ENCODE measurements at regions not wholly inside any gene's neighbourhood (a gene's known extent, or its start where the extent isn't known, plus 50 kb on each side); places are given as distances from the start of the nearest gene placed in this dataset.

DNA sequence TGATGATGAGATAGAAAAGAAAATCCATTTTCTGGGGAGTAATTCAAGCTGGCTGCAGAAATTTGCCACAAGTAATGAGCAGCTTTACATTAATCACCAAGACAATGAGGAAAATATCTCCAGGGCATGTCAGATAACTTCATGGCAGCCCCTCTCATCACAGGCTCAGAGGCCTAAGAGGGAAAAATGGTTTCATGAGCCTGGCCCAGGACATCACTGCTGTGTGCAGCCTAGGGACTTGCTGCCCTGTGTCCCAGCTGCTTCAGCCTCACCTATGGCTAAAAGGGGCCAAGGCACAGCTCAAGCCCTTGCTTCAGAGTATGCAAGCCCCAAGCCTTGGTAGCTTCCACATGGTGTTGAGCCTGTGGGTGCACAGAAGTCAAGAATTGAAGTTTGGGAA is 161.7 kb downstream of the OPA1 start:
- H3K4me1 ChIP-seq (ENCODE audit: control insufficient read depth, insufficient read depth, low read length, poor library complexity, severe bottlenecking), result no peaks in the 10 kb centered on the region
- no peak overlapping the region for H3K27ac ChIP-seq (ENCODE audit: low read depth, low read length, severe bottlenecking)
- H3K4me3 ChIP-seq (ENCODE audit: extremely low read depth, insufficient read depth, low read length, poor library complexity, severe bottlenecking), result no peak overlapping the region
- no peaks in the 10 kb centered on the region for H3K36me3 ChIP-seq (ENCODE audit: control insufficient read depth, insufficient read depth, low read length)
- H3K9me3 ChIP-seq (ENCODE audit: control insufficient read depth, low read length), result peaks cover 14% of the 10 kb centered on the region

GRCh38 chr3:193756536-193756935 is 163.5 kb downstream of the OPA1 start:
- H3K36me3 ChIP-seq (ENCODE audit: control insufficient read depth, insufficient read depth, low read length), result no peaks in the 10 kb centered on the region
- WGBS, 2 experiments (ENCODE audit: insufficient coverage in 2 of 2), result no CpG with 5 or more reads among the region's 1 CpG
- no peaks in the 10 kb centered on the region for H3K4me1 ChIP-seq (ENCODE audit: control insufficient read depth, insufficient read depth, low read length, poor library complexity, severe bottlenecking)
- no peak overlapping the region for H3K4me3 ChIP-seq (ENCODE audit: extremely low read depth, insufficient read depth, low read length, poor library complexity, severe bottlenecking)
- H3K27ac ChIP-seq (ENCODE audit: low read depth, low read length, severe bottlenecking), result no peak overlapping the region
- H3K9me3 ChIP-seq (ENCODE audit: control insufficient read depth, low read length), result peaks cover 14% of the 10 kb centered on the region

DNA sequence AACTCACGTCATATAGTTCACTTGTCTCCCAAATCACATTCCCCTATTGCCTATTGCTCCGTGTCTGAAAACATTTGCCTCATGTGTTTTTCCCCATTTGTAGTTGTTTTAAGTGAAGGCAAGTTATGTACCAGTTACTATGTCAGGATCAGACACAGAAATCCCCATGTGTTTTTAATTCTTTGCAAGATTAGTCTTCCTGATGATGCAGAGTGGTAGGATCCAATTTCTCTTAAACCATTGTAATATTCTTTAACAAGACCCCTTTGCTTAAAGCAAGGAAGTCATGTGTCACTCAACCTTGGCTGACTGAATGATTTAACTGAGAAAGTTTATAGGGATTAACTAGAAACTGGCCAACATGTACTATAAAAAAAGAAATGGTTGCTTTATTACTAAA is 164.4 kb downstream of the OPA1 start:
- Histone ChIP-seq H3K9me3 (ENCODE audit: control insufficient read depth, low read length) (peaks cover 14% of the 10 kb centered on the region), H3K4me1 (ENCODE audit: control insufficient read depth, insufficient read depth, low read length, poor library complexity, severe bottlenecking) (no peaks in the 10 kb centered on the region), H3K27ac (ENCODE audit: low read depth, low read length, severe bottlenecking) (no peak overlapping the region), H3K4me3 (ENCODE audit: extremely low read depth, insufficient read depth, low read length, poor library complexity, severe bottlenecking) (no peak overlapping the region), H3K36me3 (ENCODE audit: control insufficient read depth, insufficient read depth, low read length) (no peaks in the 10 kb centered on the region)
- WGBS, 2 experiments (ENCODE audit: insufficient coverage in 2 of 2), result 100% methylated on average over 1 of the region's 2 CpGs

DNA sequence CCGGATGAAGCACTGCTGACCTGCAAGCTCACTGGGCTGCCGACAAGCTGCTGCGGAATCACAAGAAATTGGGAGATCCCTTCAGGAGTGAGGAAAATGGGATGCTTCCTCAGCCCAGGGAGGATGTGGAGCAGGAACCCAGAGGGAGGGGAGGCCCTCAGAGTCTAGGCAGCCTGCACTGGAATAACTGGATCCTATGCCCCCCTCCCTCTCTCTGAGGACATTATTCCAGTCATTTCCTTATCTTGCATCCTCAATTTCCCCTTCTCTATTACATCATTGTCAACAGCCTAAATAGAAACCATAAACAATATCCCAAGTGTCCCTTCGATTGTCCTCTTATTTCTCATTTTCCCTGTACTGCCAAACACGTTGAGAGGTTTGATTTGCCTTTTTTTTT is 169.0 kb downstream of the OPA1 start:
- Histone ChIP-seq H3K4me3 (ENCODE audit: extremely low read depth, insufficient read depth, low read length, poor library complexity, severe bottlenecking) (no peak overlapping the region), H3K9me3 (ENCODE audit: control insufficient read depth, low read length) (peaks cover 5% of the 10 kb centered on the region), H3K27ac (ENCODE audit: low read depth, low read length, severe bottlenecking) (no peak overlapping the region), H3K36me3 (ENCODE audit: control insufficient read depth, insufficient read depth, low read length) (no peaks in the 10 kb centered on the region), H3K4me1 (ENCODE audit: control insufficient read depth, insufficient read depth, low read length, poor library complexity, severe bottlenecking) (no peaks in the 10 kb centered on the region)
- 87 to 88% methylated on average over 5 of the region's 5 CpGs for WGBS, 2 experiments (ENCODE audit: insufficient coverage in 2 of 2)

DNA sequence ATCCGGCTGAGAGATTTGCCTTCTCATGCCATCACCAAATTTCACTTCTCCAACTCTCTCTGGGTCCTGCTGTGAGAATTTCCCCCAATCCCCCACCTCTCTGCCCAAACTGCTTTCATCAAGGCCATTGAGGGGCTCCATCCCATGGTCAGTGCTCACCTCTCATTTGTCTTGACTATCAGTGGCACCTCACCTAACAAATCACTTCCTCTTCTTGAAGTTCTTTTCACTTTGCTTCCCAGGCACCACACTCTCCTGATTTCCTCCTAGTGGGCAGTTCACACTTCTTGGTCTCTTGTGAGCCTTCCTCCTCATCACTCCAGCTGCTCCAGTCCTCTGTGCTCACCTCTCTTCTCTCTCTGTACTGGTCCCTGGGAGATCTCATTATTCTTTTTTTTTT is 169.6 kb downstream of the OPA1 start:
- H3K36me3 ChIP-seq (ENCODE audit: control insufficient read depth, insufficient read depth, low read length), result no peaks in the 10 kb centered on the region
- H3K4me3 ChIP-seq (ENCODE audit: extremely low read depth, insufficient read depth, low read length, poor library complexity, severe bottlenecking), result no peak overlapping the region
- H3K4me1 ChIP-seq (ENCODE audit: control insufficient read depth, insufficient read depth, low read length, poor library complexity, severe bottlenecking), result no peaks in the 10 kb centered on the region
- WGBS, 2 experiments (ENCODE audit: insufficient coverage in 2 of 2), result 90% methylated on average over 1 of the region's 1 CpG; no CpG with 5 or more reads in 1 of the 2 experiments
- no peaks in the 10 kb centered on the region for H3K9me3 ChIP-seq (ENCODE audit: control insufficient read depth, low read length)
- no peak overlapping the region for H3K27ac ChIP-seq (ENCODE audit: low read depth, low read length, severe bottlenecking)

GRCh38 chr3:193764959-193765358 is 172.0 kb downstream of the OPA1 start:
- WGBS, 2 experiments (ENCODE audit: insufficient coverage in 2 of 2), result 96 to 100% methylated on average over 3 to 4 of the region's 5 CpGs
- H3K36me3 ChIP-seq (ENCODE audit: control insufficient read depth, insufficient read depth, low read length), result no peaks in the 10 kb centered on the region
- H3K4me3 ChIP-seq (ENCODE audit: extremely low read depth, insufficient read depth, low read length, poor library complexity, severe bottlenecking), result no peak overlapping the region
- H3K9me3 ChIP-seq (ENCODE audit: control insufficient read depth, low read length), result peaks cover 8% of the 10 kb centered on the region
- no peaks in the 10 kb centered on the region for H3K4me1 ChIP-seq (ENCODE audit: control insufficient read depth, insufficient read depth, low read length, poor library complexity, severe bottlenecking)
- H3K27ac ChIP-seq (ENCODE audit: low read depth, low read length, severe bottlenecking), result no peak overlapping the region

DNA sequence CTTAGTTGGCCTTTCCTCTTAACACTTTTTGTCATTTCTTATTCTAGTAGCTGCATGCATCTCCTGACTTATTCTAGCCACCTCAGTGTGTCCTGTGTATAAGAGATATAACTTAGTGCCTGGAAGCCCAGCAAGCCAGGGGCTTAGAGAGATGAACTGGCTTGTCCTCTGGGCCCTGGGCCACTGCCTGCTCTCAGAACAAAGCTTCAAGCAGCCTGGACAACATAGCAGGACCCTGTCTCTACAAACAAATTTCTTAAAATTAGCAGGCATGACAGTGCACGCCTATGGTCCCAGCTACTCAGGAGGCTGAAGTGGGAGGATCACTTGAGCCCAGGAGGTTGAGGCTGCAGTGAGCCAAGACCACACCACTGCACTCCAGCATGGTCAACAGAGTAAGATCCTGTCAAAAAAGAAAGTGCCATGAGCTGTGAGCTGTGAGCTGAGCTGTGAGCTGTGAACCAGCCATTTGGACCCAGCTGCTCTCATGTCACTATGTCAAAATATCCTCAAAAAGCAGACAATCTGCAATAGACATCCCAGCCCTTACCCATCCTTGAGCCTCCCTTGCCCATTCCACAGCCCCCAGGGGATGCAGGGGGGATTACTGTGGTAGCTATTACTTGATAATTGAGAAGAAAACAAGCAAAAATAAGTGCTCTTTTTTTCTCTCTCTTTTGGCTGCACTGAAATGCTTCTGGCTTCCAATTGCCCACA is 174.5 kb downstream of the OPA1 start:
- H3K4me1 ChIP-seq (ENCODE audit: control insufficient read depth, insufficient read depth, low read length, poor library complexity, severe bottlenecking), result no peaks in the 10 kb centered on the region
- H3K4me3 ChIP-seq (ENCODE audit: extremely low read depth, insufficient read depth, low read length, poor library complexity, severe bottlenecking), result no peak overlapping the region
- 86 to 100% methylated on average over 1 of the region's 1 CpG for WGBS, 2 experiments (ENCODE audit: insufficient coverage in 2 of 2)
- no peak overlapping the region for H3K27ac ChIP-seq (ENCODE audit: low read depth, low read length, severe bottlenecking)
- H3K9me3 ChIP-seq (ENCODE audit: control insufficient read depth, low read length), result peaks cover 8% of the 10 kb centered on the region
- H3K36me3 ChIP-seq (ENCODE audit: control insufficient read depth, insufficient read depth, low read length), result no peaks in the 10 kb centered on the region

- Histone ChIP-seq H3K4me1 (ENCODE audit: control insufficient read depth, insufficient read depth, low read length, poor library complexity, severe bottlenecking) (no peaks in the 10 kb centered on the region), H3K27ac (ENCODE audit: low read depth, low read length, severe bottlenecking) (no peak overlapping the region), H3K9me3 (ENCODE audit: control insufficient read depth, low read length) (peaks cover 8% of the 10 kb centered on the region), H3K4me3 (ENCODE audit: extremely low read depth, insufficient read depth, low read length, poor library complexity, severe bottlenecking) (no peak overlapping the region), H3K36me3 (ENCODE audit: control insufficient read depth, insufficient read depth, low read length) (no peaks in the 10 kb centered on the region)
- WGBS, 2 experiments (ENCODE audit: insufficient coverage in 2 of 2), result 100% methylated on average over 1 of the region's 2 CpGs
Measured at GRCh38 chr3:193768070-193768394, 175.0 kb downstream of the OPA1 start.

GRCh38 chr3:193769437-193769836 is 176.4 kb downstream of the OPA1 start:
- Histone ChIP-seq H3K4me3 (ENCODE audit: extremely low read depth, insufficient read depth, low read length, poor library complexity, severe bottlenecking) (no peak overlapping the region), H3K9me3 (ENCODE audit: control insufficient read depth, low read length) (peaks cover 8% of the 10 kb centered on the region), H3K36me3 (ENCODE audit: control insufficient read depth, insufficient read depth, low read length) (no peaks in the 10 kb centered on the region), H3K27ac (ENCODE audit: low read depth, low read length, severe bottlenecking) (no peak overlapping the region), H3K4me1 (ENCODE audit: control insufficient read depth, insufficient read depth, low read length, poor library complexity, severe bottlenecking) (no peaks in the 10 kb centered on the region)
- 88 to 95% methylated on average over 2 of the region's 2 CpGs for WGBS, 2 experiments (ENCODE audit: insufficient coverage in 2 of 2)

GRCh38 chr3:193771011-193771652 is 178.1 kb downstream of the OPA1 start:
- H3K36me3 ChIP-seq (ENCODE audit: control insufficient read depth, insufficient read depth, low read length), result no peaks in the 10 kb centered on the region
- no peak overlapping the region for H3K4me3 ChIP-seq (ENCODE audit: extremely low read depth, insufficient read depth, low read length, poor library complexity, severe bottlenecking)
- peaks cover 4% of the 10 kb centered on the region for H3K4me1 ChIP-seq (ENCODE audit: control insufficient read depth, insufficient read depth, low read length, poor library complexity, severe bottlenecking)
- H3K27ac ChIP-seq (ENCODE audit: low read depth, low read length, severe bottlenecking), result no peak overlapping the region
- peaks cover 8% of the 10 kb centered on the region for H3K9me3 ChIP-seq (ENCODE audit: control insufficient read depth, low read length)
- 92 to 93% methylated on average over 13 to 18 of the region's 20 CpGs for WGBS, 2 experiments (ENCODE audit: insufficient coverage in 2 of 2)

- H3K27ac ChIP-seq (ENCODE audit: low read depth, low read length, severe bottlenecking), result no peak overlapping the region
- H3K36me3 ChIP-seq (ENCODE audit: control insufficient read depth, insufficient read depth, low read length), result no peaks in the 10 kb centered on the region
- H3K9me3 ChIP-seq (ENCODE audit: control insufficient read depth, low read length), result peaks cover 8% of the 10 kb centered on the region
- 83 to 87% methylated on average over 4 to 10 of the region's 18 CpGs for WGBS, 2 experiments (ENCODE audit: insufficient coverage in 2 of 2)
- H3K4me1 ChIP-seq (ENCODE audit: control insufficient read depth, insufficient read depth, low read length, poor library complexity, severe bottlenecking), result peaks cover 10% of the 10 kb centered on the region
- no peak overlapping the region for H3K4me3 ChIP-seq (ENCODE audit: extremely low read depth, insufficient read depth, low read length, poor library complexity, severe bottlenecking)
Measured at GRCh38 chr3:193771653-193772421, 178.8 kb downstream of the OPA1 start.

Measured in mesodermal cell (in vitro differentiated cells).